Right lobe of liver (tissue), 6 donors: ENCODE measurements at regions not wholly inside any gene's neighbourhood (a gene's known extent, or its start where the extent isn't known, plus 50 kb on each side); places are given as distances from the start of the nearest gene placed in this dataset.
"Not testable (repeated sequence)": the region's sequence is repeated elsewhere in the genome, so short reads cannot be mapped to it uniquely, and the experiment has no call there.

Experiments used
- ATAC-seq, 4 donors: fragments of 200-7000 bp; cut with Tn5 transposase; one replicate each; pipeline ENCODE4 v1.9.1; 2020; ENCODE audit warnings: mild to moderate bottlenecking in 4 of 4, moderate library complexity in 4 of 4
- DNase-seq, 3 donors: peaks; one replicate each; pipeline ENCODE4 v3.0.0-alpha.2; 2020
- H3K27ac ChIP-seq, 3 donors: fragments of 200-600 bp; one replicate each; pipeline ENCODE4 v1.8.0; 2022
- H3K27me3 ChIP-seq, 2 donors: fragments of 200-600 bp; one replicate each; pipeline ENCODE4 v1.8.0; 2022
- H3K36me3 ChIP-seq, 4 donors: fragments of 200-600 bp; sonication (generic) in 1 of 4; one replicate each; pipeline versions ENCODE4 v1.5.1 to v1.8.0; 2017 to 2022; ENCODE audit warnings: control low read depth in 1 of 4
- H3K4me1 ChIP-seq, 4 donors: fragments of 200-600 bp; sonication (generic) in 1 of 4; one replicate each; pipeline versions ENCODE4 v1.5.1 to v1.8.0; 2017 to 2022; ENCODE audit warnings: control low read depth in 1 of 4
- H3K4me3 ChIP-seq, 3 donors: fragments of 200-600 bp; one replicate each; pipeline ENCODE4 v1.8.0; 2022
- H3K9me3 ChIP-seq, 4 donors: fragments of 200-600 bp; sonication (generic) in 1 of 4; one replicate each; pipeline versions ENCODE4 v1.5.1 to v1.8.0; 2017 to 2022; ENCODE audit warnings: control low read depth in 1 of 4
- CTCF ChIP-seq, 4 donors: fragments of 200-600 bp in 3 of 4; fragments of 450-650 bp in 1 of 4; IDR thresholded peaks; one replicate each; pipeline versions ENCODE4 v1.5.1 to v1.8.0; 2016 to 2022; ENCODE audit warnings: antibody characterized with exemption in 4 of 4, mild to moderate bottlenecking in 2 of 4
- POLR2A ChIP-seq: fragments of 450-650 bp; IDR thresholded peaks from one replicate; pipeline ENCODE4 v1.6.1; 2017; ENCODE audit warnings: antibody characterized with exemption, mild to moderate bottlenecking
- WGBS: methylation state at CpG from one replicate; pipeline ENCODE4 v1.1.6; 2018; ENCODE audit warnings: low coverage, low lambda C conversion rate; ENCODE audit not compliant: insufficient coverage; ENCODE audit errors: missing lambda C conversion rate; 5-methylcytosine and 5-hydroxymethylcytosine counted together
- intact Hi-C, 2 donors: fragments of 100-400 bp; cut with DNase I; formaldehyde crosslinking; loops; one replicate each; pipeline versions ENCODE4 v1.11.2 to v1.14.1; 2022
- donor health status: DM: no; HTN: yes; CAD: no.
- donor health status: DM: no; HTN: no; CAD: no.
- donor health status: DM: no; HTN: no; CAD: no.
- donor health status: DM: no; HTN: yes; CAD: no.
- donor health status: DM: no; HTN: yes; CAD: no.

DNA sequence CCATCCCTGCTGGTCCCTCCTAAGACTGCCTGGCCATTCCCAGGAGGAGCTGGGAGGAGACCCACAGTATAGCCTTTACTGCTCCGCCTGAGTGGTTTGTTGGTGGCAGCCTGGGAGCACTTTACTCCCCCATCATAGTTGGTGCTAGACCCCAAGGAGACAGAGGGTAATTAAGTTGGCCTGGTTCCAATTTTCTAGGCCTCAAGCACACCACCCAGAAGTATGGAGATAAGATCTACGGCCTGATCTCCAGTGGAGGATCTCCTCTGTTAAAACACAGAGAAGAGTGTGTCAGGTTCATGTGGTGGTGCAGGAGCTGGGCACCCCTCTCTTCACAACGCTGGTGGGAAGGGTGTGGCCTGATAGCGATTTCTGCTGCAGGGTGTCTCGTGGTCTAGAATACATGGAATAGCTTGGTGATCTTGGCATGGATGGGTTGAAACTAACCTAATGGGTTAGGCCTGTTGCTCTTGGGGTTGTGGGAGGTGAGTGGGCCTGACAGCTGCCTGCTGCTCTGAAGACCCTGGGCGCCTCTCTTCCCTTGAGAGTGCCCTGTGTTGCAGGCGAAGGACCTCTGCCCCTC, 68.5 kb downstream of the FASLG start:
- Histone ChIP-seq H3K27me3 (no peaks in the 10 kb centered on the region), H3K4me1 (no peaks in the 10 kb centered on the region), H3K27ac (no peak overlapping the region), H3K9me3 (no peaks in the 10 kb centered on the region), H3K36me3 (no peaks in the 10 kb centered on the region), H3K4me3 (no peak overlapping the region)
- no peak for TF ChIP-seq CTCF (IDR thresholded peaks at IDR 0.05)
- no peak for TF ChIP-seq POLR2A
- intact Hi-C loops = loop anchor here in 1 of 2 donors (10.0 kb wide), 1 partner anchor 283 kb away; the partner anchor contains the start of gene PIGC
- 49% methylated on average over 3 of the region's 7 CpGs for WGBS
- no peak for DNase-seq
- ATAC-seq = no peak

DNA sequence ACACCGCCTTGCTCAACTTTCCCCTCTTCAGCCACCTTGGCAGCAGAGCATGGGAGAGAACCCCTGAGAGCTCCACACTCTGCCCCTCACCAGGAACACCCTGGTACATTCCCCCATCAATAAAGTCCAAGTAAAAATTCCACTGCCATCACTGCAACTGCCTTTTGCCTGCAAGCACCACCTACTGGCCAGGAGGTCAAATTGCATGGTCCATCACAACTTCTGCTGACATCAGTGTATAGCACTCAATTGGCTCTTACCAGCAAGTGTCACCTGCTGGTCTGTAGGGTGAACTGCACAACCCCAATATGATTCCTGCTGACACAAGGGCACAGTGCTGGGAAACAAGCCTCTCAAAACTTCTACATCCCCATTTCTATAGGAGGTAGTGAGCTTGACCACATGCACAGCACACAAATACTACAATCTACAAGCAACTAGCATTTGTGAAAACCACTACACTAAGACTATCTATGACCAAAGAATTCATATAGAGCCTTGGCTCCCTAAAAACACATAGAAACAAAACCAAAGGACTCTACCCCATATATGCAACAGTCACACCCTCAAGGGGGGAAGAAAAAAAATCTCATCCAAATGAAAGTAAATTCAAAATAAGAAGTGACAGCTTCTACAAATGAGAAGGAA, 69.2 kb downstream of the FASLG start:
- Histone ChIP-seq H3K4me3 (no peak overlapping the region), H3K27ac (no peak overlapping the region), H3K27me3 (no peaks in the 10 kb centered on the region), H3K4me1 (no peaks in the 10 kb centered on the region), H3K36me3 (no peaks in the 10 kb centered on the region), H3K9me3 (no peaks in the 10 kb centered on the region)
- WGBS = no CpG with 5 or more reads among the region's 1 CpG
- intact Hi-C loops = loop anchor here in 1 of 2 donors (10.0 kb wide), 1 partner anchor 283 kb away; the partner anchor contains the start of gene PIGC
- TF ChIP-seq CTCF (IDR thresholded peaks at IDR 0.05) = peak; percentile 37 to 57 (median 48)
- TF ChIP-seq POLR2A = no peak
- DNase-seq (no peak), ATAC-seq (peak; percentile 73 to 85 (median 80))

DNA sequence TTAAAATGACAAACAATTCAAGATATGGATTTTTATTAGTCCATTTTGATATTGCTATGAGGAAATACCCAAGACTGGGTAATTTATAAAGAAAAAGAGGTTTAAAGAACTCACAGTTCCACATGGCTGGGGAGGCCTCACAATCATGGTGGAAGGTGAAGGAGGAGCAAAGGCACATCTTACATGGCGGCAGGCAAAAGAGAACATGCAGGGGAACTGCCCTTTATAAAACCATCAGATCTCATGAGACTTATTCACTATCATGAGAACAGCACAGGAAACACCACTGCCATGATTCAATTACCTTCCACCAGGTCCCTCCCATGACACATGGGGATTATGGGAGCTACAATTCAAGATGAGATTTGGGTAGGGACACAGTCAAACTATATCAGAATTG, 69.8 kb downstream of the FASLG start:
- DNase-seq, ATAC-seq, H3K4me3 ChIP-seq, H3K36me3 ChIP-seq, H3K27me3 ChIP-seq, H3K27ac ChIP-seq, H3K9me3 ChIP-seq, H3K4me1 ChIP-seq: not testable (repeated sequence)
- intact Hi-C loops = loop anchor here in 1 of 2 donors (10.0 kb wide), 1 partner anchor 284 kb away; the partner anchor contains the start of gene PIGC
- WGBS = 100% methylated on average over 1 of the region's 1 CpG

- Histone ChIP-seq H3K27me3 (no peaks in the 10 kb centered on the region), H3K36me3 (no peaks in the 10 kb centered on the region), H3K9me3 (no peaks in the 10 kb centered on the region), H3K27ac (no peak overlapping the region), H3K4me3 (no peak overlapping the region), H3K4me1 (no peaks in the 10 kb centered on the region)
- TF ChIP-seq CTCF (IDR thresholded peaks at IDR 0.05) (no peak), POLR2A (no peak)
- DNase-seq (no peak), ATAC-seq (no peak)
- 79% methylated on average over 3 of the region's 3 CpGs for WGBS
- intact Hi-C loops = no loop called here
These were observed 73.5 kb downstream of the FASLG start for GRCh38 chr1:172732427-172732826.

- DNase-seq = no peak
- intact Hi-C loops = no loop called here
- no peak overlapping the region for H3K27ac ChIP-seq
- no peak for ATAC-seq
- H3K4me1 ChIP-seq = no peaks in the 10 kb centered on the region
- H3K9me3 ChIP-seq = no peaks in the 10 kb centered on the region
- TF ChIP-seq POLR2A = no peak
- no peak for TF ChIP-seq CTCF (IDR thresholded peaks at IDR 0.05)
- no peak overlapping the region for H3K4me3 ChIP-seq
- no peaks in the 10 kb centered on the region for H3K27me3 ChIP-seq
- H3K36me3 ChIP-seq = no peaks in the 10 kb centered on the region
These were observed 74.9 kb downstream of the FASLG start for GRCh38 chr1:172733815-172734214.
